Activated CD4-positive, CD25-positive, alpha-beta regulatory T cell treated with anti-CD3 and anti-CD28 coated beads, Interleukin-2, amount 50 U/mL, for 16 hours (primary cell): ENCODE measurements at regions not wholly inside any gene's neighbourhood (a gene's known extent, or its start where the extent isn't known, plus 50 kb on each side); places are given as distances from the start of the nearest gene placed in this dataset.
"Not testable (repeated sequence)": the region's sequence is repeated elsewhere in the genome, so short reads cannot be mapped to it uniquely, and the experiment has no call there.

Experiments used
- DNase-seq: peaks from one replicate; pipeline ENCODE4 v3.0.0-alpha.2; 2020; ENCODE audit warnings: low read depth, low spot score

GRCh38 chr21:27893619-27894018, 926.7 kb upstream of the ADAMTS5 start:
- DNase-seq: not testable (repeated sequence)

GRCh38 chr21:27891495-27891894, 924.6 kb upstream of the ADAMTS5 start:
- not testable (repeated sequence) for DNase-seq

- not testable (repeated sequence) for DNase-seq
These were observed 921.0 kb upstream of the ADAMTS5 start for GRCh38 chr21:27887808-27888455.

GRCh38 chr21:27885296-27885711, 918.4 kb upstream of the ADAMTS5 start:
- DNase-seq: no peak

- DNase-seq: not testable (repeated sequence)
These were observed 914.4 kb upstream of the ADAMTS5 start for GRCh38 chr21:27881331-27881730.

GRCh38 chr21:27872411-27872810, 905.5 kb upstream of the ADAMTS5 start:
- not testable (repeated sequence) for DNase-seq

GRCh38 chr21:27870755-27871154, 903.9 kb upstream of the ADAMTS5 start:
- DNase-seq: not testable (repeated sequence)

GRCh38 chr21:27860314-27860955, 893.5 kb upstream of the ADAMTS5 start:
- DNase-seq: not testable (repeated sequence)

GRCh38 chr21:27858053-27858825, 891.4 kb upstream of the ADAMTS5 start:
- not testable (repeated sequence) for DNase-seq

- DNase-seq: not testable (repeated sequence)
These were observed 890.1 kb upstream of the ADAMTS5 start for GRCh38 chr21:27856988-27857387.

- no peak for DNase-seq
These were observed 874.3 kb upstream of the ADAMTS5 start for GRCh38 chr21:27841084-27841672.

GRCh38 chr21:27840262-27840661, 873.4 kb upstream of the ADAMTS5 start:
- DNase-seq: no peak

- no peak for DNase-seq
These were observed 872.7 kb upstream of the ADAMTS5 start for GRCh38 chr21:27839512-27840115.

- no peak for DNase-seq
These were observed 871.7 kb upstream of the ADAMTS5 start for GRCh38 chr21:27838573-27838972.

- DNase-seq: no peak
These were observed 871.0 kb upstream of the ADAMTS5 start for GRCh38 chr21:27837936-27838335.

GRCh38 chr21:27833298-27833697, 866.4 kb upstream of the ADAMTS5 start:
- no peak for DNase-seq

GRCh38 chr21:27831816-27832569, 865.1 kb upstream of the ADAMTS5 start:
- DNase-seq: no peak

GRCh38 chr21:27831177-27831576, 864.3 kb upstream of the ADAMTS5 start:
- no peak for DNase-seq

GRCh38 chr21:27827972-27828371, 861.1 kb upstream of the ADAMTS5 start:
- no peak for DNase-seq

- DNase-seq: no peak
These were observed 858.1 kb upstream of the ADAMTS5 start for GRCh38 chr21:27825035-27825434.

- no peak for DNase-seq
These were observed 856.8 kb upstream of the ADAMTS5 start for GRCh38 chr21:27823652-27824201.
